Mesenchymal stem cell (in vitro differentiated cells and primary cell): ENCODE measurements at regions not wholly inside any gene's neighbourhood (a gene's known extent, or its start where the extent isn't known, plus 50 kb on each side); places are given as distances from the start of the nearest gene placed in this dataset.
A peak's percentile ranks its signal among the peaks of the same experiment; 100 is the strongest.

Experiments
- DNase-seq: peaks from one replicate; pipeline ENCODE4 v3.0.0-alpha.2; 2013
- H2AFZ ChIP-seq: one replicate; pipeline ENCODE4 v1.6.1; 2013; ENCODE audit warnings: low read depth, mild to moderate bottlenecking, control low read depth, inconsistent platforms, low read length, moderate library complexity
- H2AK5ac ChIP-seq: 2 replicates; pipeline ENCODE4 v1.6.1; 2013; ENCODE audit warnings: low read length, moderate library complexity, mild to moderate bottlenecking, inconsistent platforms; ENCODE audit not compliant: severe bottlenecking
- H2BK120ac ChIP-seq: one replicate; pipeline ENCODE4 v1.6.1; 2013; ENCODE audit warnings: low read depth, mild to moderate bottlenecking, inconsistent platforms, low read length, moderate library complexity
- H2BK12ac ChIP-seq, 2 experiments: one replicate each; pipeline ENCODE4 v1.6.1; 2013; ENCODE audit warnings: inconsistent platforms in 2 of 2, low read length in 2 of 2, mild to moderate bottlenecking in 2 of 2, moderate library complexity in 2 of 2, control low read depth in 1 of 2
- H2BK15ac ChIP-seq: one replicate; pipeline ENCODE4 v1.6.1; 2013; ENCODE audit warnings: mild to moderate bottlenecking, low read depth, inconsistent platforms; ENCODE audit not compliant: poor library complexity, severe bottlenecking
- H2BK5ac ChIP-seq: 2 replicates; pipeline ENCODE4 v1.6.1; 2013; ENCODE audit warnings: low read depth, mild to moderate bottlenecking, low read length, control low read depth, inconsistent platforms; ENCODE audit not compliant: poor library complexity, severe bottlenecking
- H3K14ac ChIP-seq, 2 experiments: one replicate each; pipeline ENCODE4 v1.6.1; 2013; ENCODE audit warnings: inconsistent platforms in 2 of 2, low read length in 2 of 2, control low read depth in 1 of 2, mild to moderate bottlenecking in 1 of 2, moderate library complexity in 1 of 2
- H3K18ac ChIP-seq, 2 experiments: one replicate each; pipeline ENCODE4 v1.6.1; 2013; ENCODE audit warnings: inconsistent platforms in 2 of 2, low read length in 2 of 2, control low read depth in 1 of 2, low read depth in 1 of 2, mild to moderate bottlenecking in 1 of 2
- H3K23ac ChIP-seq, 2 experiments: one replicate each; pipeline ENCODE4 v1.6.1; 2013; ENCODE audit warnings: inconsistent platforms in 2 of 2, low read length in 2 of 2, mild to moderate bottlenecking in 2 of 2, moderate library complexity in 2 of 2, control low read depth in 1 of 2
- H3K27ac ChIP-seq: 2 replicates; pipeline ENCODE4 v1.5.1; 2013; ENCODE audit warnings: mild to moderate bottlenecking, moderate library complexity, low read length, control low read depth, inconsistent platforms; ENCODE audit not compliant: poor library complexity, severe bottlenecking
- H3K27me3 ChIP-seq, 2 experiments: 2 replicates each; pipeline versions ENCODE4 v1.6.1 to v1.7.0; 2013; ENCODE audit warnings: low read length in 2 of 2, mild to moderate bottlenecking in 2 of 2, moderate library complexity in 2 of 2, control low read depth in 1 of 2, inconsistent platforms in 1 of 2; ENCODE audit not compliant: control insufficient read depth in 1 of 2, insufficient read depth in 1 of 2
- H3K36me3 ChIP-seq, 2 experiments: 2 replicates each; pipeline versions ENCODE4 v1.6.1 to v1.7.0; 2013; ENCODE audit warnings: low read length in 2 of 2, control low read depth in 1 of 2, inconsistent platforms in 1 of 2, low read depth in 1 of 2, mild to moderate bottlenecking in 1 of 2; ENCODE audit not compliant: insufficient read depth in 2 of 2, control insufficient read depth in 1 of 2
- H3K4ac ChIP-seq, 2 experiments: one replicate each; pipeline ENCODE4 v1.6.1; 2013; ENCODE audit warnings: inconsistent platforms in 2 of 2, low read length in 2 of 2, mild to moderate bottlenecking in 2 of 2, moderate library complexity in 2 of 2, control low read depth in 1 of 2, low read depth in 1 of 2
- H3K4me1 ChIP-seq: 2 replicates; pipeline ENCODE4 v1.6.1; 2013; ENCODE audit warnings: low read depth, low read length, control low read depth; ENCODE audit not compliant: control insufficient read depth, insufficient read depth
- H3K4me2 ChIP-seq: 2 replicates; pipeline ENCODE4 v1.6.1; 2013; ENCODE audit warnings: low read length, mild to moderate bottlenecking, inconsistent platforms; ENCODE audit not compliant: poor library complexity, severe bottlenecking
- H3K4me3 ChIP-seq, 2 experiments: 2 replicates each; pipeline versions ENCODE4 v1.5.1 to v1.7.0; 2013; ENCODE audit warnings: low read length in 2 of 2, mild to moderate bottlenecking in 2 of 2, control low read depth in 1 of 2, low read depth in 1 of 2; ENCODE audit not compliant: insufficient read depth in 1 of 2
- H3K79me1 ChIP-seq: replicated peaks from 2 replicates; pipeline ENCODE4 v1.6.1; 2013; ENCODE audit warnings: mild to moderate bottlenecking, control low read depth, low read length, inconsistent platforms; ENCODE audit not compliant: poor library complexity, severe bottlenecking
- H3K9ac ChIP-seq: 2 replicates; pipeline ENCODE4 v1.7.0; 2013; ENCODE audit warnings: mild to moderate bottlenecking, low read length, moderate library complexity
- H3K9me3 ChIP-seq: 2 replicates; pipeline ENCODE4 v1.7.0; 2013; ENCODE audit warnings: mild to moderate bottlenecking, low read length; ENCODE audit not compliant: control insufficient read depth
- H4K8ac ChIP-seq: one replicate; pipeline ENCODE4 v1.6.1; 2013; ENCODE audit warnings: inconsistent platforms, mild to moderate bottlenecking, low read length, moderate library complexity
- H4K91ac ChIP-seq: one replicate; pipeline ENCODE4 v1.6.1; 2013; ENCODE audit warnings: mild to moderate bottlenecking, low read length, inconsistent platforms
- WGBS: methylation state at CpG from one replicate; pipeline ENCODE4 v1.1.7; 2013; ENCODE audit warnings: mixed read lengths; 5-methylcytosine and 5-hydroxymethylcytosine counted together

DNA sequence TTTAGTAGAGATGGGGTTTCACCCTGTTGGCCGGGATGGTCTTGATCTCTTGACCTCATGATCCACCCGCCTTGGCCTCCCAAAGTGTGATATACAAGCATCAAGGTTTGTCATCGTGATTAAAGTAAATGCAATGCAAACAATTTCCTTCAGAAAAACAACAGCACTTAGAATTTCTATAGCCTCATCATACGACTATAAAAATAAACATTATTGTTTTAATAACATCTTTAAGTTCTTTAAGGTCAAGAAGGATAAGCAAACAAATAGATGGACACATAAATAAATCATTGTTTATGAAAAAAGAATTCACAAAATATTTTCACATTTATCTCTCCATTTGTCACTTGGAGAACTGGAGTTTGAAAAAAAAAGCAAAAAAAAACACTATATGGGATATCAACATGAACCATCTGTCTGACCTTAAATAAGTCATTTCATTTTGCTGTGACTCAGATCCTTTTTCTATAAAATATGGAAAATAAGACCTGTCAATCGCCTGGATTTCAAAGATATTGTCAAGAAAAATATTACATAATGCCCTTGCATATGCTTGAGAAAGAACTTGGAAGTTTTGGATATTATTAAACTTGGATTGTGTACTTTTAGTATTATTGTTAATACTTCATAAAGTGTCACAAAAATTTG is 642.0 kb upstream of the KCNMB2 start:
- Histone ChIP-seq H3K9me3 (peaks cover 16% of the 10 kb centered on the region), H3K27ac (no peak overlapping the region), H4K91ac (no peak overlapping the region), H4K8ac (no peak overlapping the region), H2BK5ac (no peak overlapping the region), H3K4me2 (no peak overlapping the region), H3K27me3 (no peaks in the 10 kb centered on the region), H3K79me1 (no peaks in the 10 kb centered on the region), H3K18ac (no peak overlapping the region), H3K36me3 (peaks cover 0 to 4% of the 10 kb centered on the region in 2 experiments), H3K14ac (no peak overlapping the region), H3K9ac (no peak overlapping the region), H2BK120ac (no peak overlapping the region), H3K23ac (no peak overlapping the region), H3K4ac (no peak overlapping the region), H2AK5ac (no peak overlapping the region), H2BK12ac (no peak overlapping the region), H3K4me1 (no peaks in the 10 kb centered on the region), H2AFZ (no peak overlapping the region), H2BK15ac (no peak overlapping the region), H3K4me3 (no peak overlapping the region)
- DNase-seq = no peak
- 19% methylated on average over 3 of the region's 5 CpGs for WGBS

DNA sequence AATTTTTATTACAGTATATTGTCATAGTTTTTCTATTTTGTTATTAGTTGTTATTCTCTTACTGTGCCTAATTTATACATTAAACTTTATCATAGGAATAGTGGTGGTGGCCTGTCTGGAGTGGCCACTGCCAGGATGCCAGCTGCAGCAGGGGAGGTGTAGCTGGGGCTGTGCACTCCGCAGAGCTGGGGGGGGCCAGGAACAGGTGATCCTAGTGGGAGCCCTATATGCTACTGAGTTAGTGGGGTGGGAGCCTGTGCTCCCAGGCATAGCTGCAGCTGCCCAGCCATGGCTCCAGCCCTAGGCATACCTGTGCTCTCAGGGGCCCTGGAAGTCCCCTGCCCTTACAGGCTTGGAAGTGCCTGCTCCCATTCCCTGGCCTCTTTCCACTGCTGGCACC is 638.1 kb upstream of the KCNMB2 start:
- no peaks in the 10 kb centered on the region for H3K4me1 ChIP-seq
- no peak overlapping the region for H3K4ac ChIP-seq
- H2BK12ac ChIP-seq = no peak overlapping the region
- H2BK5ac ChIP-seq = no peak overlapping the region
- no peak overlapping the region for H2BK120ac ChIP-seq
- no peak overlapping the region for H2AK5ac ChIP-seq
- no peak overlapping the region for H3K27ac ChIP-seq
- no peak for DNase-seq
- H2AFZ ChIP-seq = no peak overlapping the region
- WGBS = 100% methylated on average over 1 of the region's 1 CpG
- H3K14ac ChIP-seq = no peak overlapping the region
- no peak overlapping the region for H3K4me2 ChIP-seq
- H3K36me3 ChIP-seq = peaks cover 0 to 9% of the 10 kb centered on the region in 2 experiments
- no peak overlapping the region for H3K18ac ChIP-seq
- no peaks in the 10 kb centered on the region for H3K27me3 ChIP-seq
- H3K9ac ChIP-seq = no peak overlapping the region
- H3K9me3 ChIP-seq = peaks cover 29% of the 10 kb centered on the region
- H3K4me3 ChIP-seq = no peak overlapping the region
- no peak overlapping the region for H4K91ac ChIP-seq
- no peak overlapping the region for H4K8ac ChIP-seq
- no peak overlapping the region for H3K23ac ChIP-seq
- no peaks in the 10 kb centered on the region for H3K79me1 ChIP-seq
- no peak overlapping the region for H2BK15ac ChIP-seq

DNA sequence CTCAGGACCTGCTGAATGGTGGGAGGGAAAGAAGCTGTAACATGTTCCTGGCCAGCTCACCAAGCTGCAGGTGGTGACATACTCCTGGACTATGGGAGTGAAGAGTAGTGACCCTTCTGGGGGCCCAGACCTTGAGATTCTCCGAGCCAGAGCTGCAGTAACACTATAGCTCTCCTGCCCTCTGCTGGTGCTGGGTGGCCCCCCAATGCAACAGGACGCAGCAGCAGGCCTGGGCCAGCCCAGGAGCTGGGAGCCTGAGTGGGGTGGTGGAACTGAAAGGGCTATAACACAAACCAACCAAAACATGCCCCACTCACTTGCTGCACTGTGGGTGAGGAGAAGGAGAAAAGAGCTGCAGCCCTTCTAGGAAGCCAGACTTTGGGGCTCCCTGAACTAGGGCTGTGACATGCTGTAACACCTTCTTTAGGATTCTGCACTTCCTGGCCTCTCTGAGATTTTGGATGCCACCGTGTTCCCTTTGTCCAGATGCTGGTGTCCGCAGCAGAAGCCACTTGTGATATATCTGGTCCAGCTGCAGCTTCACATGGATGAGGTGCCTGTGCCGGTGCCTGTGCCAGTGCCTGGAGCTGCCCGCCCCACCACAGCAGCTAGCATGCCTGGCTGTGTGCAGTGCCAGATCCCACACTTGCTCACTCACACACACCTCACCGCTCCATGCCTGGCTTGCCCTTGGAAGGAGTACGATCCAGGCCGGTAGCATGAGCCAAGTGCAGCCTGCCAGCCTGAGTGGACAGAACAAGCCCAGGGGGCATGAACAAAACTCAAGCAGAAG is 636.8 kb upstream of the KCNMB2 start:
- no peak overlapping the region for H3K14ac ChIP-seq
- H3K23ac ChIP-seq = no peak overlapping the region
- H2AK5ac ChIP-seq = no peak overlapping the region
- H2AFZ ChIP-seq = no peak overlapping the region
- no peak overlapping the region for H2BK120ac ChIP-seq
- H4K8ac ChIP-seq = no peak overlapping the region
- WGBS = 95% methylated on average over 8 of the region's 9 CpGs
- H3K4ac ChIP-seq = no peak overlapping the region
- H3K36me3 ChIP-seq = peaks cover 0 to 9% of the 10 kb centered on the region in 2 experiments
- no peak overlapping the region for H2BK5ac ChIP-seq
- no peak overlapping the region for H3K27ac ChIP-seq
- no peak overlapping the region for H3K4me3 ChIP-seq
- no peak overlapping the region for H3K18ac ChIP-seq
- H2BK12ac ChIP-seq = no peak overlapping the region
- H3K79me1 ChIP-seq = no peaks in the 10 kb centered on the region
- H3K4me1 ChIP-seq = peaks cover 3% of the 10 kb centered on the region
- DNase-seq = no peak
- H3K4me2 ChIP-seq = no peak overlapping the region
- H3K27me3 ChIP-seq = no peaks in the 10 kb centered on the region
- no peak overlapping the region for H3K9ac ChIP-seq
- no peak overlapping the region for H4K91ac ChIP-seq
- H2BK15ac ChIP-seq = no peak overlapping the region
- H3K9me3 ChIP-seq = peaks cover 29% of the 10 kb centered on the region

DNA sequence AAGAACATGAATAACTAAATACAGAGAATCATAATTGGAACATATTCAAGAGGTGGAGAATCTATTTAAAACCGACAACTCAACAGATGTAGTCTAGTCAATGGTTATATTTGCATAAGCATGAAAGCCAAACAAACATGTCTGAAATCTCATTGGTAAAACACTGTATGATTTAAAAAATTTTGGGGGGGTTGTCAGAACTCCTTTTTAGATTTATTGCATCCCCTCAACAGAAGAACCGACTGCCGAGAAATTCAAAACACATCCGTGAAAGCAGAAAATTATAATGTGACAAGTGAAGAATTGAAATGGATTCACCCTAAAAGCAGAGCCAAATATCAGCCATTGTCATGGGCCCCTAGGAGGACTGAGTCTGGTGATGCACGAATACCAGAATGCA is 633.4 kb upstream of the KCNMB2 start:
- Histone ChIP-seq H3K9me3 (peaks cover 19% of the 10 kb centered on the region), H3K27ac (peak overlapping the region; percentile 66), H3K4ac (no peak overlapping the region), H3K14ac (no peak overlapping the region), H3K79me1 (no peaks in the 10 kb centered on the region), H3K18ac (peak overlapping the region in 1 of 2 experiments; percentile 24), H2BK12ac (no peak overlapping the region), H4K8ac (no peak overlapping the region), H3K4me1 (peaks cover 3% of the 10 kb centered on the region), H4K91ac (no peak overlapping the region), H2BK5ac (no peak overlapping the region), H2AFZ (no peak overlapping the region), H3K27me3 (no peaks in the 10 kb centered on the region), H2AK5ac (no peak overlapping the region), H2BK120ac (no peak overlapping the region), H3K4me2 (no peak overlapping the region), H3K4me3 (no peak overlapping the region), H2BK15ac (no peak overlapping the region), H3K36me3 (peaks cover 0 to 9% of the 10 kb centered on the region in 2 experiments), H3K9ac (no peak overlapping the region), H3K23ac (no peak overlapping the region)
- no peak for DNase-seq
- 92% methylated on average over 4 of the region's 5 CpGs for WGBS
